ENCODE measurements at regions not wholly inside any gene's neighbourhood (a gene's known extent, or its start where the extent isn't known, plus 50 kb on each side); places are given as distances from the start of the nearest gene placed in this dataset. TPM values are rescaled to one million over a fixed set of nuclear protein-coding genes. Genes with fewer than 3 reads are reported as not detected.
"Not testable (repeated sequence)": the region's sequence is repeated elsewhere in the genome, so short reads cannot be mapped to it uniquely, and the experiment has no call there.

DNA sequence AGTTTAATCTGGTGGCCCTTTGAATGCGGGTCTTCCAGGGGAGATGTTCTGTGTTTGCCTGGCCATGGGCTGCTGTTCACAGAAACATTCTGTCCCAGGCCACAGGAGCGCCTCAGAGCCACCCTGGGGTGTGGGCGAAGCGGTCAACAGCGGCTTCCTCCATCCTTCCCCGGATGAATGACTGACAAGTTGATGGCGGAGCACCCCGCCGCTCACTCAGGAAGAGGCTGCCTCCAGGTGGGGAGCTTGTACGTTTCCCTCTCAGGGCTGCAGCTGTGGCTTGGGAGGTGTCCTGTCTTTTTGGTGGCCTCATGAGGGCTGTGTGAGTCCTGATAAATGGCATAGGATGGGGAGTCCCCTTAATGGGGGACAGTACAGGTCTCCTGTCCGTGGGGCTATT is 178.4 kb downstream of the NRN1 start:
- no peaks in the 10 kb centered on the region for H3K4me1 ChIP-seq (ENCODE audit: control insufficient read depth in 3 of 3, insufficient read depth in 3 of 3, low read length in 3 of 3)
- H3K4me3 ChIP-seq (ENCODE audit: low read length in 3 of 3), result no peak overlapping the region
- H3K36me3 ChIP-seq (ENCODE audit: control insufficient read depth in 3 of 3, insufficient read depth in 3 of 3, low read length in 3 of 3), result no peaks in the 10 kb centered on the region
- H3K9me3 ChIP-seq (ENCODE audit: control insufficient read depth in 3 of 3, low read length in 3 of 3), result no peaks in the 10 kb centered on the region
- no peaks in the 10 kb centered on the region for H3K27me3 ChIP-seq (ENCODE audit: control insufficient read depth in 3 of 3, insufficient read depth in 3 of 3, low read length in 3 of 3)
- no peak overlapping the region for H3K27ac ChIP-seq (ENCODE audit: low read depth, low read length)
- H3K9ac ChIP-seq (ENCODE audit: low read depth in 1 of 3, low read length in 3 of 3), result no peak overlapping the region

GRCh38 chr6:5827056-5827904 is 179.4 kb downstream of the NRN1 start:
- H3K36me3 ChIP-seq (ENCODE audit: control insufficient read depth in 3 of 3, insufficient read depth in 3 of 3, low read length in 3 of 3), result no peaks in the 10 kb centered on the region
- H3K27ac ChIP-seq (ENCODE audit: low read depth, low read length), result no peak overlapping the region
- no peaks in the 10 kb centered on the region for H3K4me1 ChIP-seq (ENCODE audit: control insufficient read depth in 3 of 3, insufficient read depth in 3 of 3, low read length in 3 of 3)
- H3K9me3 ChIP-seq (ENCODE audit: control insufficient read depth in 3 of 3, low read length in 3 of 3), result no peaks in the 10 kb centered on the region
- no peak overlapping the region for H3K9ac ChIP-seq (ENCODE audit: low read depth in 1 of 3, low read length in 3 of 3)
- no peaks in the 10 kb centered on the region for H3K27me3 ChIP-seq (ENCODE audit: control insufficient read depth in 3 of 3, insufficient read depth in 3 of 3, low read length in 3 of 3)
- no peak overlapping the region for H3K4me3 ChIP-seq (ENCODE audit: low read length in 3 of 3)

DNA sequence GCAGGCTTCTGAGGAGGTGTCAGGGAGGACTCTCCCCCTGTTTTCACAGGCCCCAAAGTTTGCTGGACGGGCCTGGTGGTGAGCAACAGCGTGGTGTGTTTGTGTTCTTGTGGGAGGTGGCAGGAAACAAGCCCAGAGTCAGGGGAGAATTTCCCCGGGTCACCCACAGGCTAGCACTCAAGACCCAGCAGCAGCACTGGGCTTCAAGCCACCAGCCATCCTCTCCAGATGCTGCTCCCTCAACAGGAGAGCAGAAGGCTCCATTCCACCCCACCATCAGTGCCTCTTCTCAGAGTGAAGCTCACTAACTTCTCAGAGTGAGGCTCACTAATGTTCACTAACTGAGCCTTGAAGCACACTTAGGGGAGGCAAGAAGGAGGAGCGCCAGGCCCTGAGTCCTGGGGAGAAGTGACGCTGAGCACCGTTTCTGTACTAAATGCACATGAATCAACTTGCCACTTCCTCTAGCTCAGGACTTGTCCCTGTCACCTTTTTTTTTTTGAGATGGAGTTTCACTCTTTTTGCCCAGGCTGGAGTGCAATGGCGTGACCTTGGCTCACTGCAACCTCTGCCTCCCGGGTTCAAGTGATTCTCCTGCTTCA is 182.2 kb downstream of the NRN1 start:
- H3K9me3 ChIP-seq (ENCODE audit: control insufficient read depth in 3 of 3, low read length in 3 of 3); H3K4me3 ChIP-seq (ENCODE audit: low read length in 3 of 3): not testable (repeated sequence)

More for the DNA sequence above, 182.2 kb downstream of the NRN1 start:
- H3K4me1 ChIP-seq (ENCODE audit: control insufficient read depth in 3 of 3, insufficient read depth in 3 of 3, low read length in 3 of 3); H3K27me3 ChIP-seq (ENCODE audit: control insufficient read depth in 3 of 3, insufficient read depth in 3 of 3, low read length in 3 of 3); H3K36me3 ChIP-seq (ENCODE audit: control insufficient read depth in 3 of 3, insufficient read depth in 3 of 3, low read length in 3 of 3); H3K27ac ChIP-seq (ENCODE audit: low read depth, low read length); H3K9ac ChIP-seq (ENCODE audit: low read depth in 1 of 3, low read length in 3 of 3): not testable (repeated sequence)

Small RNAs in the stretch of these regions (small RNA-seq; reads per million reads assigned to genes)
- gene RN7SL221P, result not detected

Measured in skeletal muscle tissue (tissue), 4 donors.